PC-9 (cell line): ENCODE measurements at regions not wholly inside any gene's neighbourhood (a gene's known extent, or its start where the extent isn't known, plus 50 kb on each side); places are given as distances from the start of the nearest gene placed in this dataset.
"Not testable (repeated sequence)": the region's sequence is repeated elsewhere in the genome, so short reads cannot be mapped to it uniquely, and the experiment has no call there.

Experiments
- BruUV-seq: library from RNA; stranded (reverse); fragments of 400-500 nt; replicated peaks from 2 replicates; lab custom pipeline; 2021; lab: Mats Ljungman, UMichigan
- CTCF ChIA-PET: fragments of 300-600 bp; sonication (Branson Sonifier 250); formaldehyde crosslinking; loops from one replicate; lab custom pipeline; 2022; ENCODE audit warnings: antibody characterized with exemption; lab: Charles Lee
- POLR2A ChIA-PET: fragments of 300-600 bp; sonication (Branson Sonifier 250); formaldehyde crosslinking; loops from one replicate; lab custom pipeline; 2022; ENCODE audit warnings: antibody characterized with exemption; ENCODE audit not compliant: unreplicated experiment; lab: Charles Lee
- DNase-seq, 2 experiments: peaks; one replicate each; pipeline versions ENCODE4 v3.0.0 to v3.0.0-alpha.2; 2015 to 2022; ENCODE audit warnings: mixed read lengths in 1 of 2
- H2AFZ ChIP-seq: fragments of 200-600 bp; sonication (generic); 2 replicates; pipeline ENCODE4 v1.8.1; 2017; ENCODE audit warnings: antibody characterized with exemption
- H3F3A ChIP-seq: fragments of 200-600 bp; sonication (generic); 2 replicates; pipeline ENCODE4 v1.8.1; 2017; ENCODE audit warnings: antibody characterized with exemption, mild to moderate bottlenecking, low read depth; ENCODE audit not compliant: insufficient read depth
- H3K27ac ChIP-seq: fragments of 200-600 bp; sonication (generic); 2 replicates; pipeline ENCODE4 v1.6.1; 2016; ENCODE audit warnings: mixed run types
- H3K27me3 ChIP-seq: fragments of 200-600 bp; sonication (generic); 2 replicates; pipeline ENCODE4 v1.6.1; 2016; ENCODE audit warnings: low read depth, mixed run types; ENCODE audit not compliant: insufficient read depth
- H3K36me3 ChIP-seq: fragments of 200-600 bp; sonication (generic); 2 replicates; pipeline ENCODE4 v1.6.1; 2016; ENCODE audit warnings: low read depth, mixed run types
- H3K4me1 ChIP-seq: fragments of 200-600 bp; sonication (generic); replicated peaks from 2 replicates; pipeline ENCODE4 v1.6.1; 2016; ENCODE audit warnings: mixed run types; ENCODE audit not compliant: insufficient read depth
- H3K4me2 ChIP-seq: fragments of 200-600 bp; sonication (generic); 2 replicates; pipeline ENCODE4 v1.6.1; 2017; ENCODE audit warnings: mixed run types
- H3K4me3 ChIP-seq: fragments of 200-600 bp; sonication (generic); 2 replicates; pipeline ENCODE4 v1.6.1; 2016; ENCODE audit warnings: mixed run types
- H3K79me2 ChIP-seq: fragments of 200-600 bp; sonication (generic); 2 replicates; pipeline ENCODE4 v1.6.1; 2017; ENCODE audit warnings: low read depth, mixed run types
- H3K9me2 ChIP-seq: fragments of 200-600 bp; sonication (generic); 2 replicates; pipeline ENCODE4 v1.8.1; 2017; ENCODE audit warnings: mild to moderate bottlenecking; ENCODE audit not compliant: insufficient read depth
- H3K9me3 ChIP-seq: fragments of 200-600 bp; sonication (generic); 2 replicates; pipeline ENCODE4 v1.8.1; 2016; ENCODE audit warnings: low read depth; ENCODE audit not compliant: insufficient read depth
- H4K20me1 ChIP-seq: fragments of 200-600 bp; sonication (generic); 2 replicates; pipeline ENCODE4 v1.8.1; 2017; ENCODE audit not compliant: insufficient read depth
- CTCF ChIP-seq: fragments of 200-600 bp; sonication (generic); conservative IDR thresholded peaks from 2 replicates; pipeline ENCODE4 v1.6.1; 2017; ENCODE audit warnings: mixed run types, antibody characterized with exemption, mild to moderate bottlenecking, moderate library complexity
- EZH2 ChIP-seq: fragments of 200-600 bp; sonication (generic); IDR thresholded peaks from 2 replicates; pipeline ENCODE4 v1.8.0; 2017; ENCODE audit warnings: antibody characterized with exemption, low read depth
- intact Hi-C: fragments of 100-400 bp; cut with micrococcal nuclease; formaldehyde crosslinking; loops from one replicate; pipeline ENCODE4 v1.10.0; 2022; ENCODE audit not compliant: unreplicated experiment

DNA sequence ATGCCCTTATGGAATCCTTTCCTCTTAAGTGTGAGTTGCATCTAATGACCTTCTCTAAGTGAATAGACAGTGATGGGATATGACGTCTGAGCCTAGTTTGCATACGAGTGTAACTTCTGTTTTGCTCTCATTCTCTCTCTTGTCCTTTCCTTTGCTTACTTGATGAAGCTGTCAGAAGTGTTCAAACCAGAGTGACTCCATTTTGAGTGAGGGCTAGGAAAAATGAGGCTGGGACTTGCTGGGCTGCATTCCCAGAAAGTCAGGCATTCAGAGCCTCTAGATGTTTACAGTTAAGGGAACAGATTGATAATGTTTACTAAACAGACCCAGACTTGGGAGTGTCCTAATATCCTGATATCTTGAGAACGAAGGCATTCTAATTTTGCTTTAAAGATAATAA is 311.2 kb upstream of the SOX4 start:
- CTCF ChIA-PET, H3K4me2 ChIP-seq, H3K79me2 ChIP-seq, BruUV-seq, H3K9me3 ChIP-seq, H3K4me3 ChIP-seq, DNase-seq, intact Hi-C loops, H2AFZ ChIP-seq, H4K20me1 ChIP-seq, H3K27me3 ChIP-seq, H3K27ac ChIP-seq, H3K4me1 ChIP-seq, H3K36me3 ChIP-seq, H3K9me2 ChIP-seq, H3F3A ChIP-seq, POLR2A ChIA-PET: not testable (repeated sequence)

DNA sequence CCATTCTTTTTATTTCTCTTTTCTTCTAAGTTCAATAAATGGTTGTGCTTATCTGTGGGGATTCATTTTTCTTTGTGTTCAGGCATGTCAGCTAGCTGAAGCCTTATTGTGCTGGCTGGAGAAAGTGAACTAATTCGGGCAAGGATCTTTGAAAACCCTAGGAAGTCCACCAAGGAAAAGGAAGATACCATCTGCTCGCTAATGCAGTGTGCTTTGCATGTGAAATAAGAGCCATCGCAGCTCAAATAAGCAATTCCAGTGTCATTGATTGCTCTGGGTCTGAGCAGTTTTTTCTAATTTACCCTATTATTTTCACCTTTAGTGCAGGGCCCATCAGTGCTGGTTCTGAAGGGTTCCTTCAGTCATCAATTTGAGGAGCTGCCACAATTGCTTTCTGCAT is 309.4 kb upstream of the SOX4 start:
- Histone ChIP-seq H3K4me2 (no peak overlapping the region), H3K79me2 (no peaks in the 10 kb centered on the region), H3K9me2 (no peaks in the 10 kb centered on the region), H3K27ac (no peak overlapping the region), H3K36me3 (no peaks in the 10 kb centered on the region), H3K9me3 (no peaks in the 10 kb centered on the region), H2AFZ (no peak overlapping the region), H3K27me3 (no peaks in the 10 kb centered on the region), H3F3A (no peaks in the 10 kb centered on the region), H3K4me3 (no peak overlapping the region), H4K20me1 (no peaks in the 10 kb centered on the region), H3K4me1 (no peaks in the 10 kb centered on the region)
- CTCF ChIA-PET: no interaction called here
- TF ChIP-seq EZH2 (no peak), CTCF (no peak)
- POLR2A ChIA-PET: no interaction called here
- no peak for DNase-seq
- intact Hi-C loops: no loop called here
- no TSS peak for BruUV-seq

DNA sequence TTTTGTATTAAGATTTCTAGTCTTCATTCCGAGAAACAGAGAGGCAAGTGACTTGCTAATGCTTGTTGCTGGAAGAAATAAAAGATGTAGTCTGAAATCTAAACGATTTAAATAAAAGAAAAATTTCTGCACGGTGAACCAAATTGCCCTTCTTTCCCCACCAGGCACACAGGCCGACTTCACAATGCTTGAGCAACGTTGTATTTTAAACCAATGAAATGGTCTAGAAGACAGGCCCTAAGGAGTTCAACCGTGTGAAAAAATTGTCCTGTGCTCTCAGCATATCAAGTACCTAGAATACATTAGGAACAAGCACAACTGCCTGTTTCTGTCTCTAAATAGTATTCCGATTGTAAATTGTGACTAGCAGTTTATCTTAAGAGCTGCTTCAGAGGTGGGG is 308.8 kb upstream of the SOX4 start:
- Histone ChIP-seq H3F3A (no peaks in the 10 kb centered on the region), H3K4me2 (no peak overlapping the region), H3K4me3 (no peak overlapping the region), H3K27me3 (no peaks in the 10 kb centered on the region), H3K36me3 (no peaks in the 10 kb centered on the region), H3K27ac (no peak overlapping the region), H3K9me2 (no peaks in the 10 kb centered on the region), H3K9me3 (no peaks in the 10 kb centered on the region), H2AFZ (no peak overlapping the region), H3K4me1 (no peaks in the 10 kb centered on the region), H3K79me2 (no peaks in the 10 kb centered on the region), H4K20me1 (no peaks in the 10 kb centered on the region)
- no TSS peak for BruUV-seq
- intact Hi-C loops: no loop called here
- no peak for DNase-seq
- TF ChIP-seq EZH2: no peak
- TF ChIP-seq CTCF: no peak
- CTCF ChIA-PET: no interaction called here
- POLR2A ChIA-PET: no interaction called here

DNA sequence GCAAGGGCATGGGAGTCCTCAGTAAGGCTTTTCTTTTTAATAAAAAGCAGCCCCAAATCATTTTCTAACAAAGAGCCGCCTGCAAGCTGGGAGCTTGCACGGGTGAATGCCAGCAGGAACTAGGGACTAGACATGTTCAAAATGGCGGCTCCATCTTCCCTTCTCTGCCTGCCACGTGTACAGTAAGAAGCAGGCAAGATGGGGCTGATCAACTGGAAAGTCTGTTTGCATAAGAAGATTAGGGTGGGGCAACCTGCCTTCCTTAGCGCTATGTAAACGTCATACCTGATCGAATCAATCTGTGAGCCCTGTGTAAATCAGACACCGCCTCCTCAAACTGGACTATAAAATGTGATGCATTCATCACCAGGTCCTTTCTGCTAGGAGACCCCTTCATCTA is 299.4 kb upstream of the SOX4 start:
- TF ChIP-seq CTCF: no peak
- no peak for TF ChIP-seq EZH2
- POLR2A ChIA-PET: no interaction called here
- Histone ChIP-seq H3K4me2 (no peak overlapping the region), H3K79me2 (no peaks in the 10 kb centered on the region), H3K27me3 (no peaks in the 10 kb centered on the region), H3K9me3 (peaks cover 5% of the 10 kb centered on the region; the same call in 1 of the 2 replicates), H3F3A (no peaks in the 10 kb centered on the region), H3K27ac (no peak overlapping the region), H2AFZ (no peak overlapping the region), H3K36me3 (no peaks in the 10 kb centered on the region), H3K9me2 (no peaks in the 10 kb centered on the region), H3K4me3 (no peak overlapping the region), H3K4me1 (no peaks in the 10 kb centered on the region), H4K20me1 (no peaks in the 10 kb centered on the region)
- intact Hi-C loops: no loop called here
- CTCF ChIA-PET: no interaction called here
- DNase-seq: no peak
- no TSS peak for BruUV-seq
